ENCODE measurements at regions not wholly inside any gene's neighbourhood (a gene's known extent, or its start where the extent isn't known, plus 50 kb on each side); places are given as distances from the start of the nearest gene placed in this dataset.

GRCh38 chr1:114234408-114235124 lies 80.9 kb upstream of the SYT6 start:
- no peak for FAIRE-seq

GRCh38 chr1:114232691-114233090 lies 79.0 kb upstream of the SYT6 start:
- DNase-seq (ENCODE audit: insufficient read length, low spot score) (no peak), FAIRE-seq (no peak)

More at GRCh38 chr1:114234408-114235124, 80.9 kb upstream of the SYT6 start:
- no peak for DNase-seq (ENCODE audit: insufficient read length, low spot score)

GRCh38 chr1:114231301-114231700 lies 77.6 kb upstream of the SYT6 start:
- no peak for FAIRE-seq

GRCh38 chr1:114229368-114229767 lies 75.7 kb upstream of the SYT6 start:
- FAIRE-seq (no peak), DNase-seq (ENCODE audit: insufficient read length, low spot score) (no peak)

More at GRCh38 chr1:114231301-114231700, 77.6 kb upstream of the SYT6 start:
- DNase-seq (ENCODE audit: insufficient read length, low spot score) = no peak

- DNase-seq (ENCODE audit: insufficient read length, low spot score) (no peak), FAIRE-seq (no peak)
These were observed 73.4 kb upstream of the SYT6 start for GRCh38 chr1:114227059-114227458.

GRCh38 chr1:114224196-114224907 lies 70.7 kb upstream of the SYT6 start:
- no peak for DNase-seq (ENCODE audit: insufficient read length, low spot score)
- no peak for FAIRE-seq

GRCh38 chr1:114222920-114223319 lies 69.3 kb upstream of the SYT6 start:
- FAIRE-seq = no peak
- no peak for DNase-seq (ENCODE audit: insufficient read length, low spot score)

- FAIRE-seq (no peak), DNase-seq (ENCODE audit: insufficient read length, low spot score) (no peak)
These were observed 65.7 kb upstream of the SYT6 start for GRCh38 chr1:114219172-114219868.

- DNase-seq (ENCODE audit: insufficient read length, low spot score) (no peak), FAIRE-seq (no peak)
These were observed 64.9 kb upstream of the SYT6 start for GRCh38 chr1:114218361-114219171.

GRCh38 chr1:114216431-114217173 lies 62.9 kb upstream of the SYT6 start:
- no peak for DNase-seq (ENCODE audit: insufficient read length, low spot score)
- no peak for FAIRE-seq

- FAIRE-seq (no peak), DNase-seq (ENCODE audit: insufficient read length, low spot score) (no peak)
These were observed 61.8 kb upstream of the SYT6 start for GRCh38 chr1:114215436-114215835.

GRCh38 chr1:114214016-114214415 lies 60.3 kb upstream of the SYT6 start:
- FAIRE-seq (no peak), DNase-seq (ENCODE audit: insufficient read length, low spot score) (no peak)

GRCh38 chr1:114209971-114210370 lies 56.3 kb upstream of the SYT6 start:
- DNase-seq (ENCODE audit: insufficient read length, low spot score) (no peak), FAIRE-seq (no peak)

GRCh38 chr1:114208714-114209113 lies 55.0 kb upstream of the SYT6 start:
- FAIRE-seq (no peak), DNase-seq (ENCODE audit: insufficient read length, low spot score) (no peak)

- no peak for DNase-seq (ENCODE audit: insufficient read length, low spot score)
- no peak for FAIRE-seq
These were observed 54.4 kb upstream of the SYT6 start for GRCh38 chr1:114208106-114208505.

GRCh38 chr1:114207635-114208034 lies 54.0 kb upstream of the SYT6 start:
- DNase-seq (ENCODE audit: insufficient read length, low spot score) = no peak
- no peak for FAIRE-seq

GRCh38 chr1:114206392-114206791 lies 52.7 kb upstream of the SYT6 start:
- no peak for DNase-seq (ENCODE audit: insufficient read length, low spot score)
- FAIRE-seq = no peak

- DNase-seq (ENCODE audit: insufficient read length, low spot score) = no peak
- FAIRE-seq = no peak
These were observed 50.0 kb upstream of the SYT6 start for GRCh38 chr1:114203595-114204128.

Measured in GM19239 (cell line).